ENCODE measurements at regions not wholly inside any gene's neighbourhood (a gene's known extent, or its start where the extent isn't known, plus 50 kb on each side); places are given as distances from the start of the nearest gene placed in this dataset.
"Not testable (repeated sequence)": the region's sequence is repeated elsewhere in the genome, so short reads cannot be mapped to it uniquely, and the experiment has no call there.

- TF ChIP-seq, protein P1, sequence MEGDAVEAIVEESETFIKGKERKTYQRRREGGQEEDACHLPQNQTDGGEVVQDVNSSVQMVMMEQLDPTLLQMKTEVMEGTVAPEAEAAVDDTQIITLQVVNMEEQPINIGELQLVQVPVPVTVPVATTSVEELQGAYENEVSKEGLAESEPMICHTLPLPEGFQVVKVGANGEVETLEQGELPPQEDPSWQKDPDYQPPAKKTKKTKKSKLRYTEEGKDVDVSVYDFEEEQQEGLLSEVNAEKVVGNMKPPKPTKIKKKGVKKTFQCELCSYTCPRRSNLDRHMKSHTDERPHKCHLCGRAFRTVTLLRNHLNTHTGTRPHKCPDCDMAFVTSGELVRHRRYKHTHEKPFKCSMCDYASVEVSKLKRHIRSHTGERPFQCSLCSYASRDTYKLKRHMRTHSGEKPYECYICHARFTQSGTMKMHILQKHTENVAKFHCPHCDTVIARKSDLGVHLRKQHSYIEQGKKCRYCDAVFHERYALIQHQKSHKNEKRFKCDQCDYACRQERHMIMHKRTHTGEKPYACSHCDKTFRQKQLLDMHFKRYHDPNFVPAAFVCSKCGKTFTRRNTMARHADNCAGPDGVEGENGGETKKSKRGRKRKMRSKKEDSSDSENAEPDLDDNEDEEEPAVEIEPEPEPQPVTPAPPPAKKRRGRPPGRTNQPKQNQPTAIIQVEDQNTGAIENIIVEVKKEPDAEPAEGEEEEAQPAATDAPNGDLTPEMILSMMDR (IDR thresholded peaks at IDR 0.05) = peak; percentile 30
- intact Hi-C loops (cut with DNase I) = no loop called here
- H3K27me3 ChIP-seq (ENCODE audit: insufficient read depth in 3 of 3, low read length in 2 of 3) = no peaks in the 10 kb centered on the region
- no peaks in the 10 kb centered on the region for H3K36me3 ChIP-seq (ENCODE audit: insufficient read depth in 1 of 2, low read depth in 1 of 2)
- ATAC-seq (peak in 1 of 4 donors; percentile 34), DNase-seq (no peak)
- no peak overlapping the region for H3K27ac ChIP-seq
- H3K9me3 ChIP-seq = peaks cover 20% of the 10 kb centered on the region
- no peaks in the 10 kb centered on the region for H3K4me1 ChIP-seq
- H3K4me3 ChIP-seq = no peak overlapping the region
- 76 to 83% (median 76%) methylated on average over 5 of the region's 5 CpGs for whole genome bisulfite sequencing, 3 donors
Observed at GRCh38 chr2:189982780-189983394, 79.6 kb downstream of the MSTN start.

DNA sequence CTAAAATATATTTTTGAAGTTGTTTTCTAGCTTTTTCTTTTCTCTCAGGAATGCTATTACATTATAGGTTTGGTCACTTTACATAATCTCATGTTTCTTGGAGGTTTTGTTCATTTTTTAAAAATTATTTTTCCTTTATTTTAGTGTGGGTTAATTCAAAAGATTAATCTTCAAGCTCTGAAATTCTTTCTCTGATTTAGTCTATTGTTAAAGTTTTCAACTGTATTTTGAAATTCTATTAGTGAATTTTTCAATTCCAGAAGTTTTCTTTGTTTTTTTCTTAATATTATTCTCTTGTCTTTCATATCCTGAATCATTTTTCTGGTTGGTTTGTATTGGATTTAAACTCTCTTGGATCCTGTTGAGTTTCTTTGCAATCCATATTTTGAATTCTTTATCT, 80.4 kb downstream of the MSTN start:
- Histone ChIP-seq H3K27ac (no peak overlapping the region), H3K9me3 (peaks cover 20% of the 10 kb centered on the region), H3K4me3 (no peak overlapping the region), H3K36me3 (ENCODE audit: insufficient read depth in 1 of 2, low read depth in 1 of 2) (no peaks in the 10 kb centered on the region), H3K4me1 (no peaks in the 10 kb centered on the region), H3K27me3 (ENCODE audit: insufficient read depth in 3 of 3, low read length in 2 of 3) (no peaks in the 10 kb centered on the region)
- TF ChIP-seq, protein P1 (IDR thresholded peaks at IDR 0.05) = no peak
- ATAC-seq (no peak), DNase-seq (no peak)
- intact Hi-C loops (cut with DNase I) = no loop called here

DNA sequence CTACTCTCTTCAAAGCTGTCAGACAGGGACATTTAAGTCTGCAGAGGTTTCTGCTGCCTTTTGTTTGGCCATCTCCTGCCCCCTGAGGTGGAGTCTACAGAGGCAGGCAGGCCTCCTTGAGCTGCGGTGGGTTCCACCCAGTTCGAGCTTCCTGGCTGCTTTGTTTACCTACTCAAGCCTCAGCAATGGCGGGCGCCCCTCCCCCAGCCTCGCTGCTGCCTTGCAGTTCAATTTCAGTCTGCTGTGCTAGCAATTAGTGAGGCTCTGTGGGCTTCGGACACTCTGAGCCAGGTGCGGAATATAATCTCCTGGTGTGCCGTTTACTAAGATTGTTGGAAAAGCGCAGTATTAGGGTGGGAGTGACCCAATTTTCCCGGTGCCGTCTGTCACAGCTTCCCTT, 86.0 kb downstream of the MSTN start:
- intact Hi-C loops (cut with DNase I); H3K4me1 ChIP-seq; H3K27ac ChIP-seq; H3K27me3 ChIP-seq (ENCODE audit: insufficient read depth in 3 of 3, low read length in 2 of 3); DNase-seq; H3K36me3 ChIP-seq (ENCODE audit: insufficient read depth in 1 of 2, low read depth in 1 of 2); ATAC-seq; H3K4me3 ChIP-seq; H3K9me3 ChIP-seq: not testable (repeated sequence)
- WGBS, 3 donors = 89 to 98% (median 94%) methylated on average over 11 of the region's 11 CpGs

DNA sequence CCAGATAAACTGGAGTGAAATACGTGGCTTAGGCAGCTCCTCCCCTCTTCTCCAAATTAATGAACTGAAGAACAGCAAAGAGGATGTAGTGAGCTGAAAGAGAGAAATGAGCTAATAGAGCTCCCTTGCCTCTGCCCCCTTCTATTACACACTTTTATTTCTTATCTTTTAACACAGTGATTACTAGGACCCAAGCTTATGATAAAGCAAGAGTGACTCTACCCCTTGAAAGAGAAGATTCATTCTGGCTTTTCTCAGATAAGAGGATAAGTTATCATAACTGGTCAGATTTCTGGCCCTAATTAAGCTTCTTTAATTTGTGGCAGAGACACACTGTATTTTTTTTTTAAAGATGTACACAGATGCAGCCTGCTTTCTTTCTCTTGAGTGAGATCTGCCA, 102.2 kb downstream of the MSTN start:
- Histone ChIP-seq H3K36me3 (ENCODE audit: insufficient read depth in 1 of 2, low read depth in 1 of 2) (no peaks in the 10 kb centered on the region), H3K4me3 (no peak overlapping the region), H3K27ac (no peak overlapping the region), H3K27me3 (ENCODE audit: insufficient read depth in 3 of 3, low read length in 2 of 3) (no peaks in the 10 kb centered on the region), H3K4me1 (no peaks in the 10 kb centered on the region), H3K9me3 (no peaks in the 10 kb centered on the region)
- 46 to 74% (median 60%) methylated on average over 1 of the region's 1 CpG for WGBS, 3 donors
- ATAC-seq (no peak), DNase-seq (no peak)
- TF ChIP-seq, protein P1 (IDR thresholded peaks at IDR 0.05) = no peak
- intact Hi-C loops (cut with DNase I) = no loop called here

DNA sequence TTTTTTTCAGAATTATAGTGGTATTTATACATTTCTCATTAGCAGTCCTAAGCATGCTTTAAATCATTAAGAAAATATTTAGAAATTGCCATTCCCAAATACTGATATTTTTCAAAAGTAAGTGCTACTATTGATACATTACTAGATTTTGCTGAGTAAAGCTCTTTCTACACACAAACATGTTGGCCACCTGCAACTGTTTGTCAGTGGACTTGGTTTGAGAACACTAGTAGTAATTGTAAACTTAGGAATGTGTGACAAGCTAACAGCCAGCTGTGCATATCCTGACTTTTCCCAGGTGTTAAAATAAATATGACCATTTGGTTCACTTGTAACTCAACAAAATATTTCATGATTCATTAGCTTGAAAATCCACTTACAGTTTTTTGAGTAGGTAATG, 103.1 kb downstream of the MSTN start:
- intact Hi-C loops (cut with DNase I) = no loop called here
- TF ChIP-seq, protein P1 (IDR thresholded peaks at IDR 0.05) = no peak
- DNase-seq (no peak), ATAC-seq (no peak)
- no peak overlapping the region for H3K4me3 ChIP-seq
- H3K27ac ChIP-seq = no peak overlapping the region
- H3K4me1 ChIP-seq = no peaks in the 10 kb centered on the region
- no peaks in the 10 kb centered on the region for H3K36me3 ChIP-seq (ENCODE audit: insufficient read depth in 1 of 2, low read depth in 1 of 2)
- no peaks in the 10 kb centered on the region for H3K9me3 ChIP-seq
- H3K27me3 ChIP-seq (ENCODE audit: insufficient read depth in 3 of 3, low read length in 2 of 3) = no peaks in the 10 kb centered on the region

Measured in psoas muscle (tissue), 7 donors.